HG03159 (cell line): ENCODE measurements at regions not wholly inside any gene's neighbourhood (a gene's known extent, or its start where the extent isn't known, plus 50 kb on each side); places are given as distances from the start of the nearest gene placed in this dataset.

Experiments used
- ATAC-seq: cut with Tn5 transposase; IDR thresholded peaks from one replicate; pipeline ENCODE4 v1.9.1; 2021; ENCODE audit warnings: mild to moderate bottlenecking, moderate library complexity; ENCODE audit not compliant: unreplicated experiment

DNA sequence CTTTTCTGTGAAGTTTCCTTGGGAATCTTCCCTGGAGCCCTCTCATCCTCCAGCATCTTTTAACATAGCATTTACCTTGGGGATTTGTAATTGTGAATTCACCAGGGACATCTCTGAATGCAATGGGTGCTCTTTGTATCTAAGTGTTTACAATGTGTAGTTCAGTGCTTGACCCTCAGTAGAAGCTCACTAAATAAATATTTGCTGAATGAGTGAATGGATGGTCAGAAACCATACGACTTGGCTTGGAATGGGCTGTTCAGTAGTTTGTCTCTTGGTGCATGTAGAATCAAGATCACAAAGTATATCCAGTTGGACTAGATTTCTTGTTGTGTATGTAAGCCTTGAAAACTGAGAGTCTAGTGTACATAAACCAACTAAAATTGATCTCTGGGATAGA lies 81.8 kb upstream of the MEF2C start:
- no peak for ATAC-seq

DNA sequence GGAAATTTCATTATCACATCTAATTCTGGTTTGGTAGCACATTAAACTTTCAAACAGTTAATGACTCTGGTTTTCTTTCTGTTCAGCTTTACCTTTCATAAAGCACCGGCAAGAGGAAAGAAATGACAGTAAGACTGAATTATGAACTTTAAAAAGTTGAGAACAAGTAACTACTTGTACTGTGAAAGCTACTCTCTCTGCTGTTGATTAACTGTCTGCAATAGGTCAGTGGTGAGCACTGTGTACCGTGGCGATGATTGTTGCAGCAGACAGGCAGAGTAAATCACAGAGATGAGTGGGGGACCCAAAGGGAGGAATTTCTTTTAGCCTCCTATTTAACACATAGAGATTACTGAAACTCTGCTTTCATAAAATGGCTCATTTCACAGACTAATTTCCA lies 74.0 kb upstream of the MEF2C start:
- no peak for ATAC-seq

DNA sequence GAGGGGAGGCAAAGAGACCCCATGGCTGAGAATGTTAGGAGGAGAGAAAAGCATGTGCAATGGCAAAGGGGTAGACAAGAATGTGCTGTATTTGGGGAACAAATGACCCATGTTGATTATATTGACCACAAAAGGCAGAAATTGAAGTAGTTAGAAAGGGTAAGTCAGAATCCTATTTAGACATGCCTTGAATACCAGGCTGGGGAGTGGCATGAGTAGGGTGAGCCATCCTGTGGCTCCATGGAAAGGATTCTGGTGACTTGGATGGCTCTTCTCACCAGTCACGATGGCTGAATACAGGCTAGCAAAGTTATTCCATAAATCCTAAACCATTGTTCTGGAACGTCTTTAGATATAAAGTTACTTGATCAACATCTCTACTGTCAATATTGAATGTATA lies 73.4 kb upstream of the MEF2C start:
- no peak for ATAC-seq

DNA sequence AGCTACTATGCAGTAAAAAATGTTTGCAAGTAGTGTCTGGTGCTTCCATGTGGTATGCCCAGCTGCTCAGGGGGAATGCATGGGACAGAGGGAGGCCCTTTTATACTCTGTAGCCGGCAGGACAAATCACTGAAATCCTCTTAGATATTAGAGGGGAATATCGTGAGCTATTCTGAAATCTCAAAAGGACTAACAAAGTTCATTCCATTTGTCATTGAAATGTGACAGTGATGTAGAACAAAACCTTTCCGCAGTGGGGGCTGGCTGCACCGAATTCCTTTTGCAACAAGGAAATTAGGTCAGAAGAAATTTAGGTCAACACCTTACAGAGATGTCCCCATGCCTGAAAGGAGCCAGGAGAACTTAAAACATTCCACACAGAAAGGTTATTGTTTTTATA lies 72.4 kb upstream of the MEF2C start:
- no peak for ATAC-seq

DNA sequence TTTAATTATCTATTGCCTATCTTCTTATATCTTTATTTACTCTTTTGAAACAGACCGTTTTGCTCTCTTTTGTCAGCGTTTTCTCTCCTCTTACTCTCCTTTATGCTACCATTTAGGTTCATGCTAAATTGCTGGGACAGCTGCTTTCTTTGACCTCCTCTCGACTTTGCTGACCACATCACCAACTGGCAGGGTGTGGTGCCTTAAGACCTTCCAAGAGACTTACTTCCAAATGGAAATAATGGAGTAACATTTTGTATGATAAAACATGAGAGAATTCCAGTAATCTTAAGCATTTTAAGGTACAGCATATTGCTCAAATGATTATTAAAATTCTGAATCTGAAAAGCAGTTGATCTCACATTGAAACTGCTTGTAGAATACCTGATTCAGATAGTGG lies 71.5 kb upstream of the MEF2C start:
- no peak for ATAC-seq

DNA sequence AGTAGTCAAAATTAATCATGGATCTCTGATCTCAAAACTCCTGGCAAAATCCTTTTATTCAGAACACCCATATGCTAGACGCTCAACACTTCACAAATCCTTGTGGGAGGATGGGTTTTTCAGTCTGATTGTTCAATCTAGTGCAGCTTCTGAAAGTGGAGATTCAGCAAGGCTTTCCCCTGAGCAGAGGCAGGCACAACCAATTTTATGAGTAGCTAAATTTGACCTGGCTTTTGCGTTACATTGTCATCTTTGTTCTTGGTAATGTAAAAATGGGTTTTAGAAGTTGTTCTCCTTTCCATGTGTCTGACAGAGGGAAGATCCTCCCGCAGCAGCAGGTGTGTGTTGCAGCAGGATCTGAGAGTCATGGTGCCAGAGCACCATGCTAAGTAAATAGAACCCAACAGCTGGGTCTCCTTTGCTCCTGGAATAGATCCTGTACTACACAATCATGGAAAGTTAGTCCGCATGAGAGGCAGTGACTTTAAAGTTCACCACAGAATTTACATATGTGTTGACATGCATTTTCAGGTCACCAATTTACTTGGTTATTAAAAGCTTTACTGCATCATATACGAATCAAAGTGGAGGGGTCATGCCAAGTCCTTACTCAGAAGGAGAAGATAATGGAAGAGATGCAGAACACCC lies 70.1 kb upstream of the MEF2C start:
- ATAC-seq = no peak

DNA sequence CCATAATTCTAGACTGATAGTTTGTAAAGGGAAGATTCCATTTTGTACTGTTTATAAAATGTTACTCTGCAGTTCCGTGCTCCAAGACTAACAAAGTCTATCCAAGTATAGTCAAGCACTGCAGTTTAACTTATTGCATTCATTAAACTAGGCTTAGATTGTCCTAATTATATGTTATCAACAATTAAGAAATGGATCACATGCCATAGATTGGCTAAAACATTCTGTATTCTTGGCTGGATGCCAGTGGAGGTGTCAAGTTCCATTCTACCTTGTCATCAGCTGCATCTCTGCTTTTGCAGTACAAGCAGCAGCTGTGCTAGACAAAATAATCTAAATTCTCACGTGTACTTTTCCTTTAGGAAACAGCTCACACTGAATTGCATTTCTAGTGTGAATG lies 69.4 kb upstream of the MEF2C start:
- ATAC-seq = no peak

DNA sequence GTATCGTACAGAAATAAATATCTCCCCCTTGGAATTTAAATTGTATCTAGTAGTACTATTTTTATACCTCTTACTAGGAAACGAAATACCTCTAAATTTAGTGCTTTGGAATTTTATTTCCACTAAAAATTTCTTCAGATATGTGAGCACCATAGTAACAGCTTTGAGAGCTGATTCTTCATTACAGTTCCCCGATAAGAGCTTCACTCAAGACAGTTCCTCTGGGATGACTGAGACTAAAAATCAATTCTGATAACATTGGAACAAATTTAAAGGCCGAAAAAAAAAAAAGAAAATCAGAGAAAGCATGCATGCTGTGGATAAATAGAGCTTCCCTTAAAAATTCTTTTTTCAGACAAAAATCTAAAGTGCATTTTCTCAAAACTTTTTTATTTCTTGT lies 68.5 kb upstream of the MEF2C start:
- ATAC-seq = no peak

DNA sequence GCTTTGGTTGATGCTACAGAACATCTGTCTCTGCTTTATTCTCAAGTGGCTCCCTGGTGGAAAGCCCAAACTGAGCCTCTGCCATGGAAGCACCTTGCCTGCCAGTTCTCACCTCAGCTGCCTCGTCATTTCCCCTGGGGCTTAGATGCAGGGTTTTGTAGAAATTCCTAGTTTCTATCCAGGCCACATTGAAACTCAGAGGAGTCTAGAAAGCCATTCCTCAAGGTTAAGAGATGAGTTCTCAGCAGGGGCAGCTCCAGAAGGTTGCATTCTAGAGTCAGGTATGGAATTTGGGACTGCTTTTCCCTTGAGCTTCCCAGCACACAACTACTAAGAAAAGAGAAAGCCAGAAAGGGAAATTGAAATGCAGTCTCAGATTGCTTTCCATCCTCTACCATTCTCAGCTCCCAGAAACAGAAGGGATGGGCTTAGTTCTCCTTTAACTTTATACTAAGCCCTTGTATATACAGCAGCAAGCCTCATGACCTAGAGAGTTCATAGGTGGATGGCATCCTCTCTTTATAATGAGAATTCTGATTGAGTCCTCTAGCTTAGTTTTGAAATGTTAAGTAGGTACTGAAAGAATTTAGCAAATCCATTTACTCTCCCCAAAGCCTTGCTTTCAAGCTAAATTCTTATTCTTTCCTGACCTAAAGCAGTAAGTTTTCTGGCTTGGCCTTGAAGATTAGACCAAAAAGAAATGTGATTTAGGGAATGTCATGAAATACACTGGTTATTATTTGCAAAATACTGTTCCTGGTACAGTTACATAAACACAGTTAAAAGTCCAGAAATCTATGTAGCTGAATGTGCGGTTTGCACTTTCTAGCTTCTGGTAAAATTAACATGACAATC lies 66.0 kb upstream of the MEF2C start:
- ATAC-seq = no peak

DNA sequence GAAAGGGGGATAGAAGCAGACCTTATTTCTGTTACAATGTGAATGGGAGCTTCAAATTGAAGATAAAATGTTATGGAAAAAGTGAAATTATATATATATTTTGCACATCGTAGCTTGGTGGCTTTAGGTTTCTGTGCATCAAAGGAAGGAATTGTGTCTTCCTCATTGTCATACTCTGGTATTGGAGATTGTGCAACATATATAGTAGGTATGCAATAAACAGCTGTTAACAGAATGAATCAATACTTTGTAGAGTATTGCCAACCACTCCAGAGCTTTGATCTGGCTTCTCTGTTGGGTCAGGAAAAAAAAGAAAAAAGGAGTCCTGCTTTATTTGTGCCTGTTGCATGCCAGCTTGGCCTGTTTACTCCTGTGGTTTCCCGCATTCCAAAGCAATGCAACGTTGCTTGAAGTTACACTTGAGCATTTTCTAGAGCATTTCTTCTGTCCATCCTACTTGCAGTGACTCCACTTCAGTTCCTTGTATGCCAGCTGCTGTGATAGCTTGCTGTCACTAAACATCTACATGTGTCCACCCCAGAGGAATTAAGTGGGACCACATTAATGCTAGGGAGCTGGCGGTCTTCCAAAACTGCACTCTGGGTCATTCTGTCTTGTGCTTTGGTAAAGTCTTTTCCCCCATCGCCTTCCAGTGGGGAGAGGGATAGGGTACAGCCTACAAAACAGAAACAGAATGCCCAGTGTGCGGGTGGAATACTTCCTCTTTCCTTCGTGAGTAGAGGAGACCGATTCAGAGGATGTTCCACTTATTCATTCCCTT lies 62.0 kb upstream of the MEF2C start:
- ATAC-seq = no peak

DNA sequence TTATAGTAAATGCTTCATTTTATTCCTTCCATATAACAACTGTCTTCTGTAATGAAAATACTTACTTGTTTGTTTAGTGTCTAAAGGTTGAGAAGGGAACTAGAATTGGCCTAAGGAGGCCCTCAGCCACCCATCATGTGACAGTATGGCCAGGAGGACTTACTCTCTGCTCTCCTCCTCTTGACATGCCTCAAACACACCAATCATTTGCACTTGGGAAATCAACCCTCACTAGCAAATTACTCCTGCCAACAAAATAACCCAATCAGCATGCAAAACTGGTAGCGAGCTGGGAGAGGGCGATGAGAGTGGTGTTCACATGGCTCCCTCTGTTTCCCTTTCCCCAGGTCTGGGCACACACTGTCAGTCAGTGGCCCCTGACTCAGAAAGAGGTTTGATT lies 58.6 kb upstream of the MEF2C start:
- ATAC-seq = no peak

DNA sequence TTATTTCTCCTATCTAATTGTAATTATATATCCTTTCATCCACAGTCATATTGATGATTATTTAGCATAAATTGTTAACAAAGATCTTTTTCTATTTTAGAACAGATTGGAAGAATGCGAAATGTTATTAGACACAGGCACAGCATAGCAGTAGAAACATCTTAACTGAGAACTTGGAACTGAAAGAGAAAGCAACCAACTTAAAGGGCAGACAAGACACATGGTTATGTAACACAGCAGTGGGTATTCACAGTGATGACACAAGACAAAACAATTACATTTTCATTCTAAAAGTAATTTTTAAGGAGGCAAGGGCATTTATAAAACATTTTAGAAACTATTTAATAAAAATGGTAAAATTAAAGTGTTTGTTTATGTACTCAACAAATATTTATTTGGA lies 57.7 kb upstream of the MEF2C start:
- peak; percentile 77 for ATAC-seq

DNA sequence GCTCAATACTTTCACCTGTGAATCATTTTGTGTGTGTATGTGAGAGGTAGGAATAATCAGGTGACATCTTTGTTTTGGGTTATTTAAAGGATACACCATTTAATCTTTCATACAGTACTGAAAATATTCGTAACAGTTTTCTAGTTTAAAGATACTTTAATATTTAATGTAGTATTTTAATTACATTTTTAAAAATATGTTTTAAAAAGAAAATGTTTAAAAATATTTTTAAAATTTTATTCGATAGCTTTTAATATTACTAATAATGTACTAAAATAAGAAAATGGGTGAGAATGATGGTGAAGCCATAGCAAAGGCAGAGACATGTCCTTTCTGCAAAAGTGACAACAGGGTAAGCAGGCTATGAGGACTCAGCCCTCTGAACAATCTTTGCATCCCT lies 56.3 kb upstream of the MEF2C start:
- ATAC-seq = no peak

DNA sequence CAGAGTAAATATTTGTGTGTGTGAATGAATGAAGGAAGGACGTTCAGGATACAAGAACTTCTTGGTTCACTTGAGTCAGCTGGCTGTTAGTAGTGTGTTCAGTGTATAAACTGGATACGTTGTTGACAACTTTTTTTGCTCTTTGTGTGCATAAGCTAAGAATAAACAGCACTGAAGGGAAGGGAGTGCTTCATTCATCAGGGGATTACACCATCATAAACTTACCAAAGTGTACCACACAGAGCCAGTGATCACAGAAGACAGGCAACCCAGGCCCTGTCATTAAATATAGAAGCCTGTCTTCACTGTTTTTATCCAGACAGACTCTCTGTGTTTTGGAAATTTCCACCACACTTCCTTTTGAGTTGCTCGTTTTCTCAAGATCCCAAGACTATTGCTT lies 55.5 kb upstream of the MEF2C start:
- ATAC-seq = no peak

DNA sequence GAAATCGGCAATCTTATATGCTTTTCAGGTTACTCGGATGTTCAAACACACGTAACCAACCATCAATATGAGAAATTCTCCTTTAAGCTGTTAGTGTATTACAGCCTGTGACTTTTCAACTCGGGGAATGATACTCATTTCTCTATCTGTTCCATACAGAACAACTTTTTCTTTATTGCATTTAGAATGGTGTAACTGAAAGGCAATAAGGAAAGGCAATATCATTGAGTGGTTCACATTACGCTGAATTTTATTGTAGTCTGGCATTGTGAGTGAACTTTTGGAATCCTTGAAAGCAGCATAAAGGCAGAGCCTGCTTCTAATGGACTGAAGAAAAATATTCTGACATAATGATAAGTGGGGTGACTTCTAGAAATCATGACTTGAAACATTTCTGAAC lies 54.4 kb upstream of the MEF2C start:
- no peak for ATAC-seq

DNA sequence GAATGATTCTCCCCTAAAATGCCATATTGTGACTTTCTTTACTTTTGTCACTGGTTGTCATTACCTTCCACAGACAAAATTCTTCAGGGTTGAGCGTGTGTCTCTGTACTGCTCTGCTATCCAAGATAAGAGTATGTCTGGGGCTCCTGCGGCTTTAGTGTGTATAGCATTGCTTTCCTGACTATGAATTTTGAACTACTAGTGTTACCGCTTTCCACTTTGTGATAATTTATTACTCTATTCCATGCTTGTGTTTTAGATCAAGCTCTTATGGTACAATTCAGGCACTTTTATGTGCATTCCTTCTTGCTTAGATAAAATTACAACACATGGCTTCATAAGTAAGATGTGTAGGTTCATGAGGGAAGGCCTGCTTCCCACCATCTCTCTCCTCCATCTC lies 51.5 kb upstream of the MEF2C start:
- no peak for ATAC-seq
